GM23248 (cell line): ENCODE measurements at regions not wholly inside any gene's neighbourhood (a gene's known extent, or its start where the extent isn't known, plus 50 kb on each side); places are given as distances from the start of the nearest gene placed in this dataset.

Experiments
- EZH2 ChIP-seq: fragments of 200-600 bp; sonication (generic); IDR thresholded peaks from 2 replicates; pipeline ENCODE4 v1.6.1; 2018; ENCODE audit warnings: antibody characterized with exemption, mild to moderate bottlenecking; ENCODE audit not compliant: insufficient read depth, poor library complexity, severe bottlenecking
- EZH2phosphoT487 ChIP-seq: fragments of 200-600 bp; sonication (generic); IDR thresholded peaks from 2 replicates; pipeline ENCODE4 v1.6.1; 2018; ENCODE audit warnings: antibody characterized with exemption, moderate library complexity, mild to moderate bottlenecking, low read depth; ENCODE audit not compliant: insufficient read depth

DNA sequence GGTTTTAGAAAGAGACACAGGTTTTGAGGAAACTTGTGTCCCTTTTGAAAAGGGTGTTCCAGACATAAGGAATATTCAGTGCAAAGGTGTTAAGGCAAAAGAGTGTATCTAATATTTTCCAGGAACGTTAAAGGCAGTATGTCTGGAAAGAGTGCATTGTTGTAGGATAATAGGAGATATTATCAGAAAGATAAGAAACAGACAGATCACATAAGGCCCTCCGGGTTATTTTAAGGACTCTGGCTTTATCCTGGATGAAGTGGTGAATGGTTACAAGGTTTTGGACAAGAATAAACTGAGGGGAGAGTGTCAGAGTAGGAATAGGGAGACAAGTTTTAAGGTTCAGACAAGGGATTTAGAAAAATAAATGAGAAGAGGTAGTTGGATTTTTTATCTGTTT lies 493.7 kb upstream of the GRM7 start:
- TF ChIP-seq EZH2 = no peak
- TF ChIP-seq EZH2phosphoT487 = no peak
